ENCODE measurements at regions not wholly inside any gene's neighbourhood (a gene's known extent, or its start where the extent isn't known, plus 50 kb on each side); places are given as distances from the start of the nearest gene placed in this dataset.
A peak's percentile ranks its signal among the peaks of the same experiment; 100 is the strongest.
"Not testable (repeated sequence)": the region's sequence is repeated elsewhere in the genome, so short reads cannot be mapped to it uniquely, and the experiment has no call there.

- not testable (repeated sequence) for DNase-seq
Observed at GRCh38 chr6:86872810-86873209, 64.5 kb upstream of the HTR1E start.

GRCh38 chr6:86871681-86872080 lies 65.6 kb upstream of the HTR1E start:
- DNase-seq = peak in 1 of 3 donors; percentile 12

DNA sequence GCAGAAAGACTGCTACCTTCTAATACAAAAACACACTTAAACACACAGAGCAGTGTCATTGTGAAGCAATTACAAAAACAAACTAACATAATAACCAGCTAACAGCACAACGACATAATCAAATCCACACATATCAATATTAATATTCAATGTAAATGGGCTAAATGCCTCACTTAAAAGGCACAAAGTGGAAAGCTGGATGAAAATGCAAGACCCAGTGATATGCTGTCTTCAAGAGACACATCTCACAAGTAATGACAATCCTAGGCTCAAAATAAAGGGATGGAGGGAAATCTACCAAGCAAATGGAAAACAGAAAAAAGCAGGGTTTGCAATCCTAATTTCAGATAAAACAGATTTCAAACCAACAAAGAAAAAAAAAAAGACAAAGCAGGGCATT lies 67.8 kb upstream of the HTR1E start:
- no peak for DNase-seq

DNA sequence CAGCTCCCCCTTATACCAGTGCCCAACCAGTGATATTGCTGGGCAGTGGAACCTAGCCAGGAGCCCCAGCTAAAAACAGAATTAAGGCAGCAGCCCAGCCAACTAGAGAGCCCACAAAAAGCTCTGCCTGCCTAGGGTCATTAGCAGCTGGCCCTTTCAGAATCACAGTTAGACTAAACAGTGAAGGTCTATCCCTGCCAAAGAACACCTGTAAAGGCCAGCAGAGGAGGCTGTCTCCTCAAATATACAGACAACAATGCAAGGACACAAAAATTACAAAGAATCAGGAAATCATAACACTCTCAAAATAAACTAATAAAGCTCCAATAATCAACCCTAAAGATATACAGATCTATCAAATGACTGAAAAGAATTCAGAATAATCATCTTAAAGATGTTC lies 77.8 kb upstream of the HTR1E start:
- no peak for DNase-seq

GRCh38 chr6:86858970-86859369 lies 78.4 kb upstream of the HTR1E start:
- no peak for DNase-seq

GRCh38 chr6:86857783-86858182 lies 79.5 kb upstream of the HTR1E start:
- DNase-seq = no peak

DNA sequence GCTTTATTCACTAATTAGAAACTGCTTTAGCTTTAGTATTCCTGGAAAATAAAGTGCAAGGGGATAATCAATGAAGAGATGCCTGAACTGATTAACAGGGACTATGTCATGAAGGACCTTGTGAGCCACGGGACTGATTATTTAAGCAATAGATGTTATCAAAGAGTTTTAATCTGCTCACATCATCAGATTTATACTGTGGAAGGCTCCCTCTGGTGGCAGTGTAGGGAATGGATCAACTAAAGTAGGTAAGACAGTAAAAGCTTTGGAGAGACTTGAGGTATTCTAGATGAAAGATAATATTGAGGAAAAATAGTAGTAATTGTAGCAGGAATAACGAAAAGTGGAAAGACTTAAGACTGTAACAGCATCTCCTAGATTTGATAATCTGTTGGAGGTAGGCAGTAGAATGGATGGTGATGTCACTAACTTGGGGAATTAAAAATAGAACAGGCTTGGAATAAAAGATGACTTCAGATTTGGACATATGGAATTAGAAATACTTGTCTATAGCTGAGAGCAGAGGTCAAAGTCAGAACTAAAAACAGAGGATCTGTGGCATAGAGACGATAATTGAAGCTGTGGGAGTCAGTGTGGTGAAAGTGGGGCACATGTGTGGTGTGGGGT lies 80.3 kb upstream of the HTR1E start:
- peak; percentile 42 to 58 (median 48) for DNase-seq

GRCh38 chr6:86856379-86856778 lies 80.9 kb upstream of the HTR1E start:
- DNase-seq = no peak

DNA sequence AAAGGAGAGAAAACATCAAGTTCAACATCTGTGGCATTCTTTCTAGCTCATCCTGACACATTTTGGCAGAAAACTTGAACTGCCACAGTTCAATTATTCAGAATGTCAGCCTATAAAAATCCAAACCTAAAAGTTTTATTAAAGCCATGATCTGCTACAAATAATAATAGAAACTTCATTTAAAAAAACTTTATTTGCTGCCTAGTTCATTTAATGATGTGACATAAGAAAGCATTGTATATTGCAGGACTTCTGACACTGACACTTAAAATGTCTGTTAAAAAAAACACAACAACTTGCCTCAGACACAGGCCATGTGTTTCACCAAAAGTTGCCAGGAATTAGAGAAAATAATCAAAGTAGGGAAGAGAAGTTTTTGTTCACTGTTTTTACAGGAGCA lies 88.3 kb upstream of the HTR1E start:
- no peak for DNase-seq

GRCh38 chr6:86832686-86833085 lies 104.6 kb upstream of the HTR1E start:
- DNase-seq = no peak

- DNase-seq = no peak
Observed at GRCh38 chr6:86825436-86825835, 111.9 kb upstream of the HTR1E start.

- no peak for DNase-seq
Observed at GRCh38 chr6:86822747-86823146, 114.6 kb upstream of the HTR1E start.

GRCh38 chr6:86820750-86821149 lies 116.6 kb upstream of the HTR1E start:
- no peak for DNase-seq

GRCh38 chr6:86793649-86794048 lies 143.7 kb upstream of the HTR1E start:
- no peak for DNase-seq

- DNase-seq = no peak
Observed at GRCh38 chr6:86791476-86791875, 145.9 kb upstream of the HTR1E start.

DNA sequence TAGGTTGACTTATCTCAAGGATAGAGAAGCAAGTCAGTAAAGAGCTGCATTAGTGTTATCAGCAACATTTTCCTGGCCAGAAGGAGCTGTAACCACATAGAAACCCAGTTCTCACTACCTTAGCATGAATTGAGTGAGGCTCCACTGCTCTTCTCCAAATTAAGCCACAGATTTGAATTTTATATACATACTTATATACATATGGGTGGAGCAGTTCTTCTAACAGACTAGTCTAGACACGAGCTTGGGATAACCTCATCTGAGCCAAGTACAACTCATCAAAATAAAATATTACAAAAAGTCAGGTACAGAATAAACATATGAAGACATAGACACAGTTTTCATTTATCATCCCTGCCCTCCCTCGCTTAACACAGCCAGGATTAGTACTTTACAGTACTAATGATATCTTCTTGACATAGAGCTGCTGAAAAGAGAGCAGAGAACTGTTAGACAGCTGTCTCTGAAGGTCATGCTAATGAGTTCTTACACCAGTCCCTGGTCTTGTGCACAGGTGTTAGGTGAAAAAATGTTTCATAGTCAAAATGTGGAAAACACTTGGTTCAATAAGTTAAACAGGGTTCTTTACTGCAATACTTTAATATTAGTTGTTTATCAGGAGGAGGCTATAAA lies 147.4 kb upstream of the HTR1E start:
- DNase-seq = no peak

- DNase-seq = no peak
Observed at GRCh38 chr6:86782328-86782727, 155.0 kb upstream of the HTR1E start.

DNA sequence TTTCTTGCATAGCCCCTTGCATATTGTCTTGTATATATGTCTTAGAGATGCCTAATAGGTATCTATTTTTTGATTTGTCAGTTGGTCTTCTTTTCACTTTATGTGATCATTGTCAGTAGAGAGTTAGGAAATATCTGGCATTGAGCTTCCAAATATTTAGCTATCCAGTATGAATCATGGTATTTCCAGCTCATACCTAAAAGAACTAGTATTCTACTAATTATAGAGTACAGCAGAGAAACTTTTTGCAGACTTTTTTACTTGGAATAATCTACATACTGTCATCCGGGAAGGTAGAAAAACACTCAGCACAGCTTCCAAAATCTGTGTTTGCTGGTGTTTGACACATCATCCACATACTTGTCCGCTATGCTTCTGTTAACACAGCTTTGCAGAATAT lies 156.4 kb upstream of the HTR1E start:
- DNase-seq = no peak

- DNase-seq = no peak
Observed at GRCh38 chr6:86775893-86776292, 161.4 kb upstream of the HTR1E start.

- DNase-seq = no peak
Observed at GRCh38 chr6:86765211-86765610, 172.1 kb upstream of the HTR1E start.

GRCh38 chr6:86759953-86760352 lies 177.4 kb upstream of the HTR1E start:
- not testable (repeated sequence) for DNase-seq

DNA sequence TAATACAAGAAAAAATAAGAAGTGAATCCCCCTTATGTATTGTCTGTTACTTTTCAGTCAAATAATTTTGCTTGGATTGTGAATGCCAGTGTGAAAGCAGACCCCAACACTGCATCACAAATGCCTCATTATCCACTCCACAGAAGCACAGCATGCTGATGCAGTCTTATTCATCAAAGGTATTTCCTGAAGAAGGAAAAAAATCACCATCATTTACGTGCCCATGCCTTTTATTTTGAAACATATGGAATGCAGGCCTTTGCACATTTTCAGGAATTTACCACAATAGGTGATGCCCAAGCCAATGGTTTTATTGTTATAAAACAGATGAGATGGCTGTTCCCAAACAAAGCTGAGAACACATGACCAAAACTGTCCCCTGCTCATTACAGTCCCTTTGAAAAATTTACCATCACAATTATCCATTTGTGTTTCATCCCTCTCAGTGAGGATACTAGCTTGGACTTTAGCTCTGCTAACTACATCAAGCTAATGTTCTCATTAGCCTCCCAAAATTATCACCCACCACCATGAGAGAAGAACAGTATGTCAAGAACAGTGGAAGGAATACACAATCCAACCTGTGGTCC lies 180.6 kb upstream of the HTR1E start:
- no peak for DNase-seq

- DNase-seq = no peak
Observed at GRCh38 chr6:86744048-86744447, 193.3 kb upstream of the HTR1E start.

DNA sequence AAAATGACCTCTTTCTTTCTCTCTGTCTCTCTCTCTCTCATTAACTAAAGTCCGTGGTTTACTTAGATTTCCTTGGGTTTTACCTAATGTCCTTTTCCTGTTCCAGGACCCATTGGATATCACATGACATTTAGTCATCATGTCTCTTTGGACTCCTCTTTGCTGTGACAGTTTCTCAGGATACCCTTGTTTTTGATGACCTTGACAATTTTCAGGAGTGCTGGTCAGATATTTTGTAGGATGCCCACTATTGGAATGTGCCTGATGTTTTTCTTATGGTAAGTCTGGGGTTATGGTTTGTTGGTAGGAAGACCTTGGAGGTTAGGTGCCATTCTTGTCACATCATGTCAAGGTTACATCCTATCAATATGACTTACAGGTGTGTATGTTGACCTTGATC lies 199.2 kb upstream of the HTR1E start:
- no peak for DNase-seq

- DNase-seq = not testable (repeated sequence)
Observed at GRCh38 chr6:86731631-86732030, 205.7 kb upstream of the HTR1E start.
